HepG2 (cell line): ENCODE measurements at regions not wholly inside any gene's neighbourhood (a gene's known extent, or its start where the extent isn't known, plus 50 kb on each side); places are given as distances from the start of the nearest gene placed in this dataset.
A peak's percentile ranks its signal among the peaks of the same experiment; 100 is the strongest.

Experiments
- ATAC-seq: fragments of 200-7000 bp; cut with Tn5 transposase; 3 replicates; pipeline ENCODE4 v1.9.1; 2020; ENCODE audit warnings: mild to moderate bottlenecking, moderate library complexity
- BruUV-seq: library from RNA; stranded (reverse); fragments of 400-500 nt; replicated peaks from 2 replicates; lab custom pipeline; 2021; lab: Mats Ljungman, UMichigan
- CTCF ChIA-PET: fragments of 300-600 bp; formaldehyde crosslinking; extraction: SDS; loops from one replicate; lab custom pipeline; 2021; ENCODE audit warnings: low total read pairs, inconsistent platforms, low intra/inter-chr PET ratio; lab: Yijun Ruan, JAX
- POLR2A ChIA-PET: fragments of 350-600 bp; sonication (Branson Sonifier 250); formaldehyde crosslinking; loops from one replicate; lab custom pipeline; 2020; ENCODE audit warnings: antibody characterized with exemption, inconsistent platforms; lab: Yijun Ruan, JAX
- DNase-seq: peaks from one replicate; pipeline ENCODE4 v3.0.0-alpha.2; 2015; ENCODE audit warnings: low spot score
- FAIRE-seq: peaks from 3 replicates; lab custom pipeline; 2011; peaks lifted over from hg19 to GRCh38; lab: Jason Lieb, UNC
- H2AFZ ChIP-seq: one replicate; pipeline ENCODE4 v1.6.1; 2011; ENCODE audit warnings: low read length, inconsistent platforms
- H3K27ac ChIP-seq: fragments of 300-600 bp; 3 replicates; pipeline ENCODE4 v1.8.0; 2011; ENCODE audit warnings: mixed run types, mild to moderate bottlenecking, mixed read lengths, low read length, inconsistent platforms; ENCODE audit not compliant: insufficient read depth; ENCODE audit errors: extremely low read length
- H3K27me3 ChIP-seq, 2 experiments: fragments of 200-600 bp in 1 of 2; 2 replicates in 1 of 2; 3 replicates in 1 of 2; pipeline versions ENCODE4 v1.6.0 to v1.8.0; 2011; ENCODE audit warnings: low read length in 2 of 2, mild to moderate bottlenecking in 2 of 2, moderate library complexity in 2 of 2, inconsistent platforms in 1 of 2; ENCODE audit not compliant: insufficient read depth in 2 of 2, control insufficient read depth in 1 of 2
- H3K36me3 ChIP-seq, 2 experiments: fragments of 200-600 bp in 1 of 2; replicated peaks in 1 of 2; 2 replicates in 1 of 2; 3 replicates in 1 of 2; pipeline versions ENCODE4 v1.5.1 to v1.8.0; 2011; ENCODE audit warnings: low read length in 2 of 2, inconsistent platforms in 1 of 2; ENCODE audit not compliant: insufficient read depth in 2 of 2, control insufficient read depth in 1 of 2
- H3K4me1 ChIP-seq: 2 replicates; pipeline ENCODE4 v1.5.1; 2012; ENCODE audit warnings: low read length, inconsistent platforms; ENCODE audit not compliant: insufficient read depth
- H3K4me2 ChIP-seq: 2 replicates; pipeline ENCODE4 v1.6.0; 2011; ENCODE audit warnings: low read depth, low read length, inconsistent platforms
- H3K4me3 ChIP-seq, 3 experiments: fragments of 200-600 bp in 1 of 3; sonication (generic), shearing (Covaris generic) in 1 of 3; replicated peaks in 1 of 3; 2 replicates each; pipeline ENCODE4 v1.5.1; 2011 to 2016; ENCODE audit warnings: low read length in 3 of 3, inconsistent platforms in 2 of 3, low read depth in 2 of 3, mild to moderate bottlenecking in 2 of 3, control low read depth in 1 of 3, mixed read lengths in 1 of 3; ENCODE audit not compliant: insufficient read depth in 1 of 3
- H3K79me2 ChIP-seq: one replicate; pipeline ENCODE4 v1.6.1; 2011; ENCODE audit warnings: low read length, inconsistent platforms; ENCODE audit not compliant: insufficient read depth
- H3K9ac ChIP-seq: 2 replicates; pipeline ENCODE4 v1.6.0; 2011; ENCODE audit warnings: mild to moderate bottlenecking, low read depth, low read length, inconsistent platforms; ENCODE audit not compliant: insufficient read depth
- H3K9me3 ChIP-seq: 2 replicates; pipeline ENCODE4 v1.5.1; 2012; ENCODE audit warnings: mild to moderate bottlenecking, low read length
- H4K20me1 ChIP-seq: 2 replicates; pipeline ENCODE4 v1.6.0; 2011; ENCODE audit warnings: inconsistent platforms, mild to moderate bottlenecking, low read length, moderate library complexity; ENCODE audit not compliant: insufficient read depth
- CBX2 ChIP-seq, 2 experiments: fragments of 200-600 bp in 1 of 2; sonication (generic); formaldehyde crosslinking in 1 of 2; IDR thresholded peaks; 2 replicates each; pipeline versions ENCODE4 v1.7.0 to v1.8.1; 2018 to 2022; ENCODE audit warnings: low read depth in 2 of 2, low read length in 1 of 2, mild to moderate bottlenecking in 1 of 2, missing genetic modification reagents in 1 of 2
- CEBPB ChIP-seq: IDR thresholded peaks from 2 replicates; pipeline ENCODE4 v1.6.1; 2011; ENCODE audit warnings: low read depth, low read length, improper control_type of control experiment, borderline replicate concordance
- MTF1 ChIP-seq: sonication (generic); formaldehyde crosslinking; IDR thresholded peaks from 2 replicates; pipeline ENCODE4 v1.5.0; 2020; ENCODE audit warnings: missing genetic modification reagents
- POGK ChIP-seq: sonication (generic); formaldehyde crosslinking; conservative IDR thresholded peaks from 2 replicates; pipeline ENCODE4 v1.8.0; 2022; ENCODE audit warnings: mild to moderate bottlenecking, moderate library complexity, missing genetic modification reagents
- ZNF12 ChIP-seq: sonication (generic); formaldehyde crosslinking; IDR thresholded peaks from 2 replicates; pipeline ENCODE4 v1.5.0; 2020; ENCODE audit warnings: missing genetic modification reagents
- WGBS: methylation state at CpG from one replicate; pipeline ENCODE4 v1.1.6; 2017; ENCODE audit warnings: low lambda C conversion rate; 5-methylcytosine and 5-hydroxymethylcytosine counted together
- in situ Hi-C: cut with HindIII; loops from 2 replicates; pipeline ENCODE4 v1.10.0; 2017; ENCODE audit warnings: low pct_unique_long_range_greater_than_20kb; ENCODE audit not compliant: extremely low pct_ligation_motif_present
- intact Hi-C: fragments of 100-400 bp; cut with micrococcal nuclease; formaldehyde crosslinking; loops from one replicate; pipeline ENCODE4 v1.10.0; 2022; ENCODE audit not compliant: unreplicated experiment

GRCh38 chr3:145780301-145780700 lies 380.7 kb downstream of the PLOD2 start:
- H4K20me1 ChIP-seq, result no peaks in the 10 kb centered on the region
- in situ Hi-C loops, result loop anchor here (25.0 kb wide), 1 partner anchor 407 kb away; no protein-coding TSS in a partner anchor
- ATAC-seq, result no peak
- no peaks in the 10 kb centered on the region for H3K9me3 ChIP-seq
- H3K27ac ChIP-seq, result no peak overlapping the region
- no peak overlapping the region for H3K9ac ChIP-seq
- TF ChIP-seq ZNF12, result 0 out of 2 replicates have a peak, but pooled peaks have one; percentile 21
- no peak for TF ChIP-seq CBX2 (IDR thresholded peaks at IDR 0.05; ENCODE audit: low read depth, low read length)
- TF ChIP-seq CBX2 (CRISPR knock-in tag; IDR thresholded peaks at IDR 0.05; ENCODE audit: low read depth), result no peak
- TF ChIP-seq, all 625 proteins: peak for 1
- no peaks in the 10 kb centered on the region for H3K4me1 ChIP-seq
- CTCF ChIA-PET, result no interaction called here
- DNase-seq (no peak), FAIRE-seq (no peak)
- no peaks in the 10 kb centered on the region for H3K36me3 ChIP-seq
- no TSS peak for BruUV-seq
- no peak overlapping the region for H3K4me3 ChIP-seq
- H2AFZ ChIP-seq, result no peak overlapping the region
- no peak overlapping the region for H3K4me2 ChIP-seq
- H3K27me3 ChIP-seq, result no peaks in the 10 kb centered on the region
- WGBS, result 24% methylated on average over 4 of the region's 4 CpGs
- H3K79me2 ChIP-seq, result no peaks in the 10 kb centered on the region
- intact Hi-C loops, result no loop called here
- POLR2A ChIA-PET, result no interaction called here

DNA sequence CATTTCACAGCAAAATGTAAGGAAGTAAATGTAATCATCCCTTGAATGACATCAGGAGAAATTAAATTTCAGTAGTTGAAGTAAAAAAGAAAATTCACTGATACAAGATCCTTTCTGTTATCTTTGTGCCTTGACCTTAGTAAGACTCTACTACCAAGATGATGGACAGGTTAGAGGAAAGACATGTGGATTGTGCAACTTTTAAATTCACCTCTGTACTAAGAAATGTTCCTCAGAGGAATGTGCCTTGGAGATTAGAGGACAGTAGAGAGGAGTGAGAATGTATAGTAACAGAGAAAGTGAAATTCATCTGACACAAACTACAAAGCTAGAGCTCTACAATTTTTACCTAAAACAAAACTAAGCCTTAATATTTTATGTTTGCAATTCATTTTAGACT lies 375.3 kb downstream of the PLOD2 start:
- no peak overlapping the region for H3K4me2 ChIP-seq
- no peak for ATAC-seq
- no peak overlapping the region for H2AFZ ChIP-seq
- H3K27me3 ChIP-seq, result no peaks in the 10 kb centered on the region
- no TSS peak for BruUV-seq
- no peak for TF ChIP-seq POGK (CRISPR knock-in tag)
- 0 out of 2 replicates have a peak, but pooled peaks have one; percentile 34 for TF ChIP-seq CEBPB
- no peak for TF ChIP-seq MTF1 (CRISPR knock-in tag)
- no peak overlapping the region for H3K4me3 ChIP-seq
- H3K27ac ChIP-seq, result no peak overlapping the region
- ChIA-PET CTCF (no interaction called here), POLR2A (no interaction called here)
- no peak overlapping the region for H3K9ac ChIP-seq
- no peak for DNase-seq
- H3K9me3 ChIP-seq, result no peaks in the 10 kb centered on the region
- no peaks in the 10 kb centered on the region for H4K20me1 ChIP-seq
- H3K4me1 ChIP-seq, result no peaks in the 10 kb centered on the region
- no peaks in the 10 kb centered on the region for H3K36me3 ChIP-seq
- no peaks in the 10 kb centered on the region for H3K79me2 ChIP-seq
- in situ Hi-C loops, result loop anchor here (25.0 kb wide), 1 partner anchor 402 kb away; no protein-coding TSS in a partner anchor
- FAIRE-seq, result no peak
- intact Hi-C loops, result no loop called here
